K562 (cell line): ENCODE measurements at regions not wholly inside any gene's neighbourhood (a gene's known extent, or its start where the extent isn't known, plus 50 kb on each side); places are given as distances from the start of the nearest gene placed in this dataset.

ENCODE experiments used
- ATAC-seq: fragments of 200-7000 bp; cut with Tn5 transposase; 3 replicates; pipeline ENCODE4 v1.9.1; 2020; ENCODE audit warnings: moderate library complexity
- BruUV-seq: library from RNA; stranded (reverse); fragments of 400-500 nt; replicated peaks from 2 replicates; lab custom pipeline; 2021; lab: Mats Ljungman, UMichigan
- CTCF ChIA-PET: fragments of 300-600 bp; formaldehyde crosslinking; extraction: SDS; loops from one replicate; lab custom pipeline; 2021; ENCODE audit warnings: low intra/inter-chr PET ratio; lab: Yijun Ruan, JAX
- POLR2A ChIA-PET: fragments of 300-600, 350-650 bp; sonication (Branson Sonifier 250); formaldehyde crosslinking; extraction: SDS; loops from one replicate; lab custom pipeline; 2021; ENCODE audit warnings: antibody characterized with exemption, inconsistent platforms; lab: Yijun Ruan, JAX
- DNase-seq, 4 experiments: peaks; one replicate each; pipeline versions ENCODE4 v3.0.0 to v3.0.0-alpha.2; 2011 to 2018; ENCODE audit warnings: low spot score in 3 of 4, mixed read lengths in 3 of 4; ENCODE audit errors: extremely low read depth in 1 of 4
- FAIRE-seq: peaks from 2 replicates; lab custom pipeline; 2011; peaks lifted over from hg19 to GRCh38; lab: Jason Lieb, UNC
- H2AFZ ChIP-seq: 2 replicates; pipeline ENCODE4 v1.6.0; 2011; ENCODE audit warnings: low read depth, low read length, control low read depth, inconsistent platforms
- H3K27ac ChIP-seq: fragments of 200-600 bp; 3 replicates; pipeline ENCODE4 v1.8.0; 2011; ENCODE audit warnings: low read depth, mild to moderate bottlenecking, control low read depth, inconsistent platforms, low read length, moderate library complexity, mixed read lengths; ENCODE audit errors: extremely low read depth
- H3K27me3 ChIP-seq, 2 experiments: fragments of 300-600 bp in 1 of 2; 2 replicates in 1 of 2; 3 replicates in 1 of 2; pipeline versions ENCODE4 v1.6.0 to v1.8.0; 2011; ENCODE audit warnings: inconsistent platforms in 2 of 2, low read length in 2 of 2, mild to moderate bottlenecking in 1 of 2, mixed read lengths in 1 of 2, moderate library complexity in 1 of 2; ENCODE audit not compliant: control insufficient read depth in 2 of 2, insufficient read depth in 2 of 2
- H3K36me3 ChIP-seq: fragments of 300-600 bp; 3 replicates; pipeline ENCODE4 v1.8.0; 2011; ENCODE audit warnings: mild to moderate bottlenecking, low read length, inconsistent platforms; ENCODE audit not compliant: control insufficient read depth, insufficient read depth
- H3K4me1 ChIP-seq, 2 experiments: fragments of 200-600 bp in 1 of 2; replicated peaks in 1 of 2; 2 replicates in 1 of 2; 3 replicates in 1 of 2; pipeline versions ENCODE4 v1.5.1 to v1.8.0; 2011; ENCODE audit warnings: inconsistent platforms in 2 of 2, low read length in 2 of 2, mild to moderate bottlenecking in 1 of 2, mixed read lengths in 1 of 2, moderate library complexity in 1 of 2; ENCODE audit not compliant: control insufficient read depth in 2 of 2, insufficient read depth in 2 of 2
- H3K4me2 ChIP-seq: 2 replicates; pipeline ENCODE4 v1.6.1; 2011; ENCODE audit warnings: low read length, control low read depth, inconsistent platforms, mixed read lengths; ENCODE audit not compliant: insufficient read depth
- H3K4me3 ChIP-seq: fragments of 200-600 bp; sonication (generic), shearing (Covaris generic); 2 replicates; pipeline ENCODE4 v1.5.1; 2016; ENCODE audit warnings: control low read depth, inconsistent platforms
- H3K79me2 ChIP-seq: fragments of 200-600 bp; 3 replicates; pipeline ENCODE4 v1.8.0; 2011; ENCODE audit warnings: low read length, inconsistent platforms; ENCODE audit not compliant: control insufficient read depth, insufficient read depth
- H3K9ac ChIP-seq, 2 experiments: 2 replicates each; pipeline versions ENCODE4 v1.6.0 to v1.6.1; 2011; ENCODE audit warnings: low read depth in 2 of 2, low read length in 2 of 2, control low read depth in 1 of 2, inconsistent platforms in 1 of 2, mild to moderate bottlenecking in 1 of 2, mixed read lengths in 1 of 2; ENCODE audit not compliant: insufficient read depth in 1 of 2
- H3K9me1 ChIP-seq: one replicate; pipeline ENCODE4 v1.6.0; 2011; ENCODE audit warnings: inconsistent platforms, mild to moderate bottlenecking, low read length, moderate library complexity; ENCODE audit not compliant: control insufficient read depth, insufficient read depth
- H3K9me3 ChIP-seq: replicated peaks from 2 replicates; pipeline ENCODE4 v1.5.1; 2011; ENCODE audit warnings: low read depth, low read length, inconsistent platforms; ENCODE audit not compliant: control insufficient read depth, insufficient read depth
- H4K20me1 ChIP-seq: replicated peaks from 2 replicates; pipeline ENCODE4 v1.6.1; 2011; ENCODE audit warnings: low read length, inconsistent platforms, mixed read lengths; ENCODE audit not compliant: control insufficient read depth, insufficient read depth
- CBFA2T2 ChIP-seq: fragments of 450-650 bp; conservative IDR thresholded peaks from 2 replicates; pipeline ENCODE4 v1.6.1; 2017; ENCODE audit warnings: mild to moderate bottlenecking
- CSDE1 ChIP-seq, 2 experiments: fragments of 450-650 bp; IDR thresholded peaks; 2 replicates each; pipeline ENCODE4 v1.6.1; 2016; ENCODE audit warnings: mild to moderate bottlenecking in 1 of 2
- HNRNPUL1 ChIP-seq: fragments of 200-400 bp; formaldehyde crosslinking; IDR thresholded peaks from 2 replicates; pipeline ENCODE4 v1.6.1; 2017; ENCODE audit warnings: low read length
- KLF1 ChIP-seq: fragments of 450-650 bp; IDR thresholded peaks from 2 replicates; pipeline ENCODE4 v1.6.1; 2016; ENCODE audit warnings: missing genetic modification characterization, missing compliant biosample characterization
- MTA2 ChIP-seq: fragments of 450-650 bp; IDR thresholded peaks from 2 replicates; pipeline ENCODE4 v1.6.1; 2016; ENCODE audit warnings: low read depth
- SRSF3 ChIP-seq: fragments of 200-400 bp; formaldehyde crosslinking; IDR thresholded peaks from 2 replicates; pipeline ENCODE4 v1.6.1; 2016; ENCODE audit warnings: mild to moderate bottlenecking, low read length, moderate library complexity; ENCODE audit not compliant: insufficient read depth
- TFAM ChIP-seq: fragments of 250-450 bp; sonication (Bioruptor Pico); conservative IDR thresholded peaks from 2 replicates; pipeline ENCODE4 v1.5.0; 2021; ENCODE audit warnings: mild to moderate bottlenecking, moderate library complexity
- ZNF12 ChIP-seq: sonication (generic); formaldehyde crosslinking; IDR thresholded peaks from 2 replicates; pipeline ENCODE4 v1.4.0; 2020; ENCODE audit warnings: mild to moderate bottlenecking, missing genetic modification reagents
- WGBS: fragments of 100-300 bp; shearing (Covaris generic); methylation state at CpG from one replicate; pipeline ENCODE4 v1.1.6; 2016; ENCODE audit warnings: low coverage, mixed read lengths; ENCODE audit not compliant: insufficient coverage; ENCODE audit errors: missing lambda C conversion rate; 5-methylcytosine and 5-hydroxymethylcytosine counted together
- in situ Hi-C: fragments of 300-500 bp; cut with MboI; formaldehyde crosslinking; loops from 4 replicates; pipeline ENCODE4 v1.15.0; 2018; ENCODE audit warnings: inconsistent platforms, mixed read lengths
- intact Hi-C: fragments of 100-400 bp; cut with micrococcal nuclease; formaldehyde crosslinking; loops from 2 replicates; pipeline ENCODE4 v1.14.2; 2022
- TF ChIP-seq, protein P1 (sequence below): fragments of 250-450 bp; sonication (Bioruptor Pico); IDR thresholded peaks from 2 replicates; pipeline ENCODE4 v1.5.0; 2022; ENCODE audit warnings: mild to moderate bottlenecking
- TF ChIP-seq, protein P2 (sequence below): fragments of 450-650 bp; IDR thresholded peaks from 2 replicates; pipeline ENCODE4 v1.6.1; 2016; ENCODE audit warnings: missing biosample characterization, missing genetic modification characterization
- TF ChIP-seq, protein P3 (sequence below): sonication (generic); formaldehyde crosslinking; IDR thresholded peaks from 2 replicates; pipeline ENCODE4 v1.8.0; 2023; ENCODE audit warnings: mild to moderate bottlenecking, missing genetic modification reagents

DNA sequence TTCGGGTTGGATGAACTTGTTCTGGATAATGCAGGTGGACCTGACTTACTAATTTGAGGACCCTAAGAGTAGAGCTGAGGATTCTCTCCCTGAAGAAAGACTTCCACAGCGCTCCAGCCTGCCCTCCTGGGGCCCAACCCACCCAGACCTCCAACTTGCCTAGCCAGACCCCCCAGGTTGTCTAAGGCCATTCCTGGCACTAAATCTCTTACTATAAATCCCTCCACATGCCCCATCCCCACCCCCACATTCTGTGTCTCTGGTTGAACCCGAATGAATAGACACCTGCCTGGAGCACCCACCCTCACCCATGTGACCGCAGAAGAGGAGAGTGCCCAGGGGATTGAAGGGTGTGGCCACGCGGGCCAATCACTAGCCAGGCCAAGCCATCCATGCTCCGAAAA, 1480.0 kb downstream of the TBC1D22A start:
- POLR2A ChIA-PET: no interaction called here
- TF ChIP-seq ZNF12 (no peak), MTA2 (no peak), HNRNPUL1 (no peak)
- BruUV-seq: no TSS peak

DNA sequence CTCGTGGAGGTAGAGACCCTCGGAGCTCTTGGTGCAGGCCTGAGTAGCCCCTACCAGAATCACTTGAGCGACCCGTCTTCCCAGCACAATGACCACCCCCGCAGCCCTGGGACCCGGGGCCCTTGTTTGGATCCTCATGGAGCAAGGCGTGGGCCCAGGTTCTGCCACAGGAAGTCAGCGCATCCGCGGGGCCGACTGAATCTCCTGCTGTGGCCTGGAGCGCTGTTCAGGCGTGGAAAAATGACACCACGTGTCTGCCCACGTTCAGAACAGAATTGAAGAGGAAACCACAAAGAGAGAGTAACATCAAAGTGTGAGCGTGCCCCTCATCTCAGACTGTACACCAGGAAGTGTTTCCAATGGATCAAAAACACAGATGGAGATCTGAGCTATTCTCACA, 1479.2 kb downstream of the TBC1D22A start:
- Histone ChIP-seq H3K9ac (no peak overlapping the region), H3K27ac (no peak overlapping the region), H3K36me3 (no peaks in the 10 kb centered on the region), H3K4me1 (no peaks in the 10 kb centered on the region; a peak in 1 of 5 replicates), H3K79me2 (no peaks in the 10 kb centered on the region), H3K9me1 (no peaks in the 10 kb centered on the region), H3K4me3 (no peak overlapping the region), H3K27me3 (peaks cover 0 to 17% of the 10 kb centered on the region in 2 experiments; a peak in 3 of 5 replicates), H3K9me3 (no peaks in the 10 kb centered on the region), H3K4me2 (no peak overlapping the region), H2AFZ (no peak overlapping the region), H4K20me1 (no peaks in the 10 kb centered on the region)
- ChIA-PET POLR2A (no interaction called here), CTCF (no interaction called here)
- no TSS peak for BruUV-seq
- in situ Hi-C loops: no loop called here
- no peak for FAIRE-seq
- ATAC-seq: no peak
- DNase-seq: no peak
- intact Hi-C loops: no loop called here
- 0% methylated on average over 13 of the region's 16 CpGs for WGBS
- TF ChIP-seq CSDE1 (IDR thresholded peaks at IDR 0.05) (no peak), TFAM (CRISPR knock-in tag) (no peak), CBFA2T2 (no peak), SRSF3 (no peak), KLF1 (tag) (no peak)
- TF ChIP-seq, protein P1, sequence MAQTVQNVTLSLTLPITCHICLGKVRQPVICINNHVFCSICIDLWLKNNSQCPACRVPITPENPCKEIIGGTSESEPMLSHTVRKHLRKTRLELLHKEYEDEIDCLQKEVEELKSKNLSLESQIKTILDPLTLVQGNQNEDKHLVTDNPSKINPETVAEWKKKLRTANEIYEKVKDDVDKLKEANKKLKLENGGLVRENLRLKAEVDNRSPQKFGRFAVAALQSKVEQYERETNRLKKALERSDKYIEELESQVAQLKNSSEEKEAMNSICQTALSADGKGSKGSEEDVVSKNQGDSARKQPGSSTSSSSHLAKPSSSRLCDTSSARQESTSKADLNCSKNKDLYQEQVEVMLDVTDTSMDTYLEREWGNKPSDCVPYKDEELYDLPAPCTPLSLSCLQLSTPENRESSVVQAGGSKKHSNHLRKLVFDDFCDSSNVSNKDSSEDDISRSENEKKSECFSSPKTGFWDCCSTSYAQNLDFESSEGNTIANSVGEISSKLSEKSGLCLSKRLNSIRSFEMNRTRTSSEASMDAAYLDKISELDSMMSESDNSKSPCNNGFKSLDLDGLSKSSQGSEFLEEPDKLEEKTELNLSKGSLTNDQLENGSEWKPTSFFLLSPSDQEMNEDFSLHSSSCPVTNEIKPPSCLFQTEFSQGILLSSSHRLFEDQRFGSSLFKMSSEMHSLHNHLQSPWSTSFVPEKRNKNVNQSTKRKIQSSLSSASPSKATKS (CRISPR knock-in tag): no peak
- TF ChIP-seq, protein P2, sequence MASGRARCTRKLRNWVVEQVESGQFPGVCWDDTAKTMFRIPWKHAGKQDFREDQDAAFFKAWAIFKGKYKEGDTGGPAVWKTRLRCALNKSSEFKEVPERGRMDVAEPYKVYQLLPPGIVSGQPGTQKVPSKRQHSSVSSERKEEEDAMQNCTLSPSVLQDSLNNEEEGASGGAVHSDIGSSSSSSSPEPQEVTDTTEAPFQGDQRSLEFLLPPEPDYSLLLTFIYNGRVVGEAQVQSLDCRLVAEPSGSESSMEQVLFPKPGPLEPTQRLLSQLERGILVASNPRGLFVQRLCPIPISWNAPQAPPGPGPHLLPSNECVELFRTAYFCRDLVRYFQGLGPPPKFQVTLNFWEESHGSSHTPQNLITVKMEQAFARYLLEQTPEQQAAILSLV: no peak
- TF ChIP-seq, protein P3, sequence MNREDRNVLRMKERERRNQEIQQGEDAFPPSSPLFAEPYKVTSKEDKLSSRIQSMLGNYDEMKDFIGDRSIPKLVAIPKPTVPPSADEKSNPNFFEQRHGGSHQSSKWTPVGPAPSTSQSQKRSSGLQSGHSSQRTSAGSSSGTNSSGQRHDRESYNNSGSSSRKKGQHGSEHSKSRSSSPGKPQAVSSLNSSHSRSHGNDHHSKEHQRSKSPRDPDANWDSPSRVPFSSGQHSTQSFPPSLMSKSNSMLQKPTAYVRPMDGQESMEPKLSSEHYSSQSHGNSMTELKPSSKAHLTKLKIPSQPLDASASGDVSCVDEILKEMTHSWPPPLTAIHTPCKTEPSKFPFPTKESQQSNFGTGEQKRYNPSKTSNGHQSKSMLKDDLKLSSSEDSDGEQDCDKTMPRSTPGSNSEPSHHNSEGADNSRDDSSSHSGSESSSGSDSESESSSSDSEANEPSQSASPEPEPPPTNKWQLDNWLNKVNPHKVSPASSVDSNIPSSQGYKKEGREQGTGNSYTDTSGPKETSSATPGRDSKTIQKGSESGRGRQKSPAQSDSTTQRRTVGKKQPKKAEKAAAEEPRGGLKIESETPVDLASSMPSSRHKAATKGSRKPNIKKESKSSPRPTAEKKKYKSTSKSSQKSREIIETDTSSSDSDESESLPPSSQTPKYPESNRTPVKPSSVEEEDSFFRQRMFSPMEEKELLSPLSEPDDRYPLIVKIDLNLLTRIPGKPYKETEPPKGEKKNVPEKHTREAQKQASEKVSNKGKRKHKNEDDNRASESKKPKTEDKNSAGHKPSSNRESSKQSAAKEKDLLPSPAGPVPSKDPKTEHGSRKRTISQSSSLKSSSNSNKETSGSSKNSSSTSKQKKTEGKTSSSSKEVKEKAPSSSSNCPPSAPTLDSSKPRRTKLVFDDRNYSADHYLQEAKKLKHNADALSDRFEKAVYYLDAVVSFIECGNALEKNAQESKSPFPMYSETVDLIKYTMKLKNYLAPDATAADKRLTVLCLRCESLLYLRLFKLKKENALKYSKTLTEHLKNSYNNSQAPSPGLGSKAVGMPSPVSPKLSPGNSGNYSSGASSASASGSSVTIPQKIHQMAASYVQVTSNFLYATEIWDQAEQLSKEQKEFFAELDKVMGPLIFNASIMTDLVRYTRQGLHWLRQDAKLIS (CRISPR knock-in tag): no peak

More for the DNA sequence above, 1480.0 kb downstream of the TBC1D22A start:
- CTCF ChIA-PET: no interaction called here
- intact Hi-C loops: no loop called here
- Histone ChIP-seq H3K4me1 (no peaks in the 10 kb centered on the region; a peak in 1 of 5 replicates), H3K9me3 (no peaks in the 10 kb centered on the region), H3K36me3 (no peaks in the 10 kb centered on the region), H4K20me1 (no peaks in the 10 kb centered on the region), H3K4me2 (no peak overlapping the region), H3K4me3 (no peak overlapping the region), H3K9ac (no peak overlapping the region), H3K27ac (no peak overlapping the region), H3K9me1 (no peaks in the 10 kb centered on the region), H2AFZ (no peak overlapping the region), H3K27me3 (peaks cover 0 to 17% of the 10 kb centered on the region in 2 experiments; a peak in 3 of 5 replicates), H3K79me2 (no peaks in the 10 kb centered on the region)
- DNase-seq (no peak), ATAC-seq (no peak), FAIRE-seq (no peak)
- 0% methylated on average over 1 of the region's 7 CpGs for WGBS
- in situ Hi-C loops: no loop called here
